GM12878 (cell line): ENCODE measurements at regions not wholly inside any gene's neighbourhood (a gene's known extent, or its start where the extent isn't known, plus 50 kb on each side); places are given as distances from the start of the nearest gene placed in this dataset.

Source experiments
- ATAC-seq: fragments of 200-7000 bp; cut with Tn5 transposase; 3 replicates; pipeline ENCODE4 v1.9.1; 2020; ENCODE audit warnings: mild to moderate bottlenecking, moderate library complexity
- BruUV-seq: library from RNA; stranded (reverse); fragments of 400-500 nt; replicated peaks from 2 replicates; lab custom pipeline; 2021; lab: Mats Ljungman, UMichigan
- CTCF ChIA-PET: fragments of 300-600 bp; sonication (Branson Sonifier 250); formaldehyde crosslinking; extraction: SDS; loops from one replicate; lab custom pipeline; 2021; ENCODE audit warnings: inconsistent platforms; lab: Yijun Ruan, JAX
- POLR2A ChIA-PET: fragments of 350-600 bp; formaldehyde crosslinking; extraction: SDS; loops from one replicate; lab custom pipeline; 2021; ENCODE audit warnings: inconsistent platforms; lab: Charles Lee
- RAD21 ChIA-PET: fragments of 300-600 bp; sonication (Branson Sonifier 250); formaldehyde crosslinking; loops from one replicate; lab custom pipeline; 2023; ENCODE audit warnings: antibody characterized with exemption; ENCODE audit not compliant: unreplicated experiment; lab: Charles Lee
- SMC1A ChIA-PET: fragments of 300-600 bp; sonication (Branson Sonifier 250); formaldehyde crosslinking; loops from one replicate; lab custom pipeline; 2023; ENCODE audit not compliant: unreplicated experiment, uncharacterized antibody; lab: Charles Lee
- DNase-seq: peaks from one replicate; pipeline ENCODE4 v3.0.0-alpha.2; 2011; ENCODE audit warnings: low read depth, low spot score
- FAIRE-seq: peaks from 3 replicates; lab custom pipeline; 2011; peaks lifted over from hg19 to GRCh38; lab: Jason Lieb, UNC
- H2AFZ ChIP-seq: 2 replicates; pipeline ENCODE4 v1.6.0; 2011; ENCODE audit warnings: low read depth, low read length, control low read depth; ENCODE audit not compliant: control insufficient read depth
- H3K27ac ChIP-seq: 2 replicates; pipeline ENCODE4 v1.5.1; 2011; ENCODE audit warnings: control low read depth; ENCODE audit not compliant: control insufficient read depth, insufficient read depth
- H3K27me3 ChIP-seq, 2 experiments: replicated peaks in 1 of 2; 2 replicates each; pipeline versions ENCODE4 v1.6.0 to v1.6.1; 2011; ENCODE audit warnings: low read length in 1 of 2; ENCODE audit not compliant: control insufficient read depth in 2 of 2, insufficient read depth in 2 of 2
- H3K36me3 ChIP-seq, 2 experiments: 2 replicates each; pipeline ENCODE4 v1.5.1; 2011; ENCODE audit warnings: low read length in 1 of 2; ENCODE audit not compliant: control insufficient read depth in 2 of 2, insufficient read depth in 2 of 2
- H3K4me1 ChIP-seq: 2 replicates; pipeline ENCODE4 v1.6.1; 2011; ENCODE audit warnings: mild to moderate bottlenecking, low read length, moderate library complexity, mixed read lengths; ENCODE audit not compliant: control insufficient read depth, insufficient read depth
- H3K4me2 ChIP-seq: 2 replicates; pipeline ENCODE4 v1.6.0; 2011; ENCODE audit warnings: control low read depth; ENCODE audit not compliant: control insufficient read depth, insufficient read depth
- H3K4me3 ChIP-seq: fragments of 200-600 bp; sonication (generic); 2 replicates; pipeline ENCODE4 v1.5.1; 2016
- H3K79me2 ChIP-seq: 2 replicates; pipeline ENCODE4 v1.6.0; 2011; ENCODE audit warnings: low read length; ENCODE audit not compliant: control insufficient read depth, insufficient read depth
- H3K9ac ChIP-seq: 2 replicates; pipeline ENCODE4 v1.8.0; 2011; ENCODE audit warnings: low read length, control low read depth, mixed read lengths; ENCODE audit not compliant: control insufficient read depth, insufficient read depth
- H3K9me3 ChIP-seq: replicated peaks from 3 replicates; pipeline ENCODE4 v1.5.1; 2011; ENCODE audit warnings: mild to moderate bottlenecking, low read length; ENCODE audit not compliant: control insufficient read depth, insufficient read depth
- H4K20me1 ChIP-seq: 2 replicates; pipeline ENCODE4 v1.6.0; 2011; ENCODE audit not compliant: control insufficient read depth, insufficient read depth
- ASH2L ChIP-seq: fragments of 300-600, 200-600 bp; sonication (generic); IDR thresholded peaks from 2 replicates; pipeline ENCODE4 v1.6.1; 2017; ENCODE audit warnings: low read depth, mild to moderate bottlenecking, borderline replicate concordance
- DPF2 ChIP-seq: fragments of 450-650 bp; IDR thresholded peaks from 2 replicates; pipeline ENCODE4 v1.6.1; 2017; ENCODE audit warnings: mild to moderate bottlenecking
- EGR1 ChIP-seq, 2 experiments: IDR thresholded peaks; 1 replicate in 1 of 2; 2 replicates in 1 of 2; pipeline ENCODE4 v1.6.1; 2011 to 2012; ENCODE audit warnings: low read depth in 2 of 2, low read length in 2 of 2, borderline replicate concordance in 1 of 2, mild to moderate bottlenecking in 1 of 2, moderate library complexity in 1 of 2
- FOXK2 ChIP-seq: fragments of 450-650 bp; IDR thresholded peaks from 2 replicates; pipeline ENCODE4 v1.6.1; 2017; ENCODE audit warnings: mild to moderate bottlenecking, moderate library complexity
- FOXM1 ChIP-seq: IDR thresholded peaks from 2 replicates; pipeline ENCODE4 v1.6.1; 2012; ENCODE audit warnings: low read depth, mild to moderate bottlenecking, inconsistent platforms, low read length, moderate library complexity
- MEF2A ChIP-seq: IDR thresholded peaks from 2 replicates; pipeline ENCODE4 v1.6.1; 2011; ENCODE audit warnings: low read depth, mild to moderate bottlenecking, low read length, moderate library complexity; ENCODE audit not compliant: insufficient read depth
- POLR2AphosphoS2 ChIP-seq: IDR thresholded peaks from 2 replicates; pipeline ENCODE4 v1.6.1; 2011; ENCODE audit warnings: low read depth, mild to moderate bottlenecking, low read length, improper control_type of control experiment, moderate library complexity
- RB1 ChIP-seq: fragments of 450-650 bp; formaldehyde crosslinking; IDR thresholded peaks from 2 replicates; pipeline ENCODE4 v1.6.1; 2017; ENCODE audit warnings: mild to moderate bottlenecking, borderline replicate concordance
- RELB ChIP-seq: fragments of 450-650 bp; IDR thresholded peaks from 2 replicates; pipeline ENCODE4 v1.6.1; 2017; ENCODE audit warnings: low read depth, mild to moderate bottlenecking, moderate library complexity
- SMC3 ChIP-seq: IDR thresholded peaks from 2 replicates; pipeline ENCODE4 v1.6.1; 2011; ENCODE audit warnings: low read length, improper control_type of control experiment, borderline replicate concordance
- SREBF2 ChIP-seq: IDR thresholded peaks from 2 replicates; pipeline ENCODE4 v1.6.1; 2012; ENCODE audit warnings: mild to moderate bottlenecking, low read length
- TCF12 ChIP-seq: IDR thresholded peaks from 2 replicates; pipeline ENCODE4 v1.6.1; 2011; ENCODE audit warnings: low read depth, mild to moderate bottlenecking, low read length
- ZBTB40 ChIP-seq: fragments of 450-650 bp; IDR thresholded peaks from 2 replicates; pipeline ENCODE4 v1.6.1; 2016; ENCODE audit warnings: mild to moderate bottlenecking, moderate library complexity, borderline replicate concordance
- ZSCAN29 ChIP-seq: fragments of 450-650 bp; IDR thresholded peaks from 2 replicates; pipeline ENCODE4 v1.6.1; 2017; ENCODE audit warnings: mild to moderate bottlenecking, moderate library complexity
- WGBS: methylation state at CpG from one replicate; pipeline ENCODE4 v1.1.6; 2016; ENCODE audit warnings: low lambda C conversion rate; ENCODE audit not compliant: insufficient replicate concordance, insufficient coverage; ENCODE audit errors: missing lambda C conversion rate; 5-methylcytosine and 5-hydroxymethylcytosine counted together
- in situ Hi-C: fragments of 300-500 bp; cut with MboI; formaldehyde crosslinking; loops from 9 replicates; pipeline ENCODE4 v1.14.3; 2018; ENCODE audit warnings: mixed read lengths
- intact Hi-C: fragments of 100-400 bp; cut with micrococcal nuclease; formaldehyde crosslinking; loops from one replicate; pipeline ENCODE4 v1.14.2; 2022; ENCODE audit not compliant: unreplicated experiment
- TF ChIP-seq, protein P1 (sequence below): fragments of 450-650 bp; IDR thresholded peaks from 2 replicates; pipeline ENCODE4 v1.6.1; 2014; ENCODE audit warnings: mild to moderate bottlenecking

DNA sequence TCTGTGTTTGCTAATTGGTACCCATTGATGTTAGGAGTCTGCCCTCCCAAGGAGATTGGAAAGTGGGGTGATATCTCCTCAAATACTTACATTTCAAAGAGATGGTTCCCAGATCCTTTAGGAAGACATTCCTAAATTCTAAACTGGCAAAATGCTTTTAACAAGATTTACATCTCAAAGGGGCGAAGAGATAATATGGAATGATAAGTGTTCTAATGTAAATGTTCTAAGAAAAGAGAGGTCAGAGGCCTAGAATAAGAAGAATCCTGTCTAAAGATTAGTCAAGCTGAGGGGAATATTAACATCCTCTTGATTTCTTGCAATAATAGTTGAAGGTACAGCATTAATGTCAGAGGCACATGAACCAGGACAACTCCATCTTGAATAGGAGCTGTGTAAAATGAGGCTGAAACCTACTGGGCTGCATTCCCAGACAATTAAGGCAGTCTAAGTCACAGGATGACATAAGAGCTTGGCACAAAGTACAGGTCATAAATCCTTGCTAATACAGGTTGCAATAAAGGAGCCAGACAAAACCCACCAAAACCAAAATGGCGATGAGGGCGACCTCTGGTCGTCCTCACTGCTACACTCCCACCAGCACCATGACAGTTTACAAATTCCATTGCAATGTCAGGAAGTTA is 2248.1 kb downstream of the ARAP2 start:
- CTCF ChIA-PET = no interaction called here
- no peak for FAIRE-seq
- POLR2A ChIA-PET = no interaction called here
- no peaks in the 10 kb centered on the region for H3K27me3 ChIP-seq
- no peak for DNase-seq
- SMC1A ChIA-PET = no interaction called here
- WGBS = 51% methylated on average over 4 of the region's 4 CpGs
- RAD21 ChIA-PET = no interaction called here
- H3K27ac ChIP-seq = no peak overlapping the region
- H3K4me1 ChIP-seq = no peaks in the 10 kb centered on the region
- H3K9ac ChIP-seq = no peak overlapping the region
- no peaks in the 10 kb centered on the region for H3K9me3 ChIP-seq
- no TSS peak for BruUV-seq
- in situ Hi-C loops = no loop called here
- H3K79me2 ChIP-seq = no peaks in the 10 kb centered on the region
- H4K20me1 ChIP-seq = no peaks in the 10 kb centered on the region
- no peak overlapping the region for H3K4me2 ChIP-seq
- TF ChIP-seq SREBF2 (no peak), RELB (no peak), RB1 (no peak), MEF2A (no peak), ZSCAN29 (no peak), FOXK2 (no peak), ZBTB40 (no peak), DPF2 (no peak), POLR2AphosphoS2 (no peak), EGR1 (IDR thresholded peaks at IDR 0.05; ENCODE audit: borderline replicate concordance in 1 of 2, low read depth in 2 of 2, low read length in 2 of 2) (no peak), TCF12 (no peak), FOXM1 (no peak), SMC3 (no peak), ASH2L (no peak)
- TF ChIP-seq, protein P1, sequence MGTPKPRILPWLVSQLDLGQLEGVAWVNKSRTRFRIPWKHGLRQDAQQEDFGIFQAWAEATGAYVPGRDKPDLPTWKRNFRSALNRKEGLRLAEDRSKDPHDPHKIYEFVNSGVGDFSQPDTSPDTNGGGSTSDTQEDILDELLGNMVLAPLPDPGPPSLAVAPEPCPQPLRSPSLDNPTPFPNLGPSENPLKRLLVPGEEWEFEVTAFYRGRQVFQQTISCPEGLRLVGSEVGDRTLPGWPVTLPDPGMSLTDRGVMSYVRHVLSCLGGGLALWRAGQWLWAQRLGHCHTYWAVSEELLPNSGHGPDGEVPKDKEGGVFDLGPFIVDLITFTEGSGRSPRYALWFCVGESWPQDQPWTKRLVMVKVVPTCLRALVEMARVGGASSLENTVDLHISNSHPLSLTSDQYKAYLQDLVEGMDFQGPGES = no peak
- ATAC-seq = no peak
- no peak overlapping the region for H2AFZ ChIP-seq
- no peak overlapping the region for H3K4me3 ChIP-seq
- no peaks in the 10 kb centered on the region for H3K36me3 ChIP-seq
- intact Hi-C loops = no loop called here
